Mucosa of rectum (tissue), 2 donors: ENCODE measurements at regions not wholly inside any gene's neighbourhood (a gene's known extent, or its start where the extent isn't known, plus 50 kb on each side); places are given as distances from the start of the nearest gene placed in this dataset.

Experiments used
- H3K27ac ChIP-seq, 2 donors: one replicate each; pipeline ENCODE4 v1.7.0; 2013; ENCODE audit warnings: inconsistent platforms in 2 of 2, low read depth in 2 of 2, low read length in 2 of 2
- H3K27me3 ChIP-seq, 2 donors: one replicate each; pipeline ENCODE4 v1.7.0; 2013; ENCODE audit warnings: low read length in 2 of 2; ENCODE audit not compliant: control insufficient read depth in 2 of 2, insufficient read depth in 2 of 2
- H3K36me3 ChIP-seq, 2 donors: one replicate each; pipeline ENCODE4 v1.7.0; 2013; ENCODE audit warnings: low read length in 2 of 2; ENCODE audit not compliant: control insufficient read depth in 2 of 2, insufficient read depth in 2 of 2
- H3K4me1 ChIP-seq, 2 donors: one replicate each; pipeline ENCODE4 v1.7.0; 2013; ENCODE audit warnings: low read length in 2 of 2, mild to moderate bottlenecking in 1 of 2; ENCODE audit not compliant: control insufficient read depth in 2 of 2, insufficient read depth in 2 of 2
- H3K4me3 ChIP-seq, 2 donors: one replicate each; pipeline ENCODE4 v1.7.0; 2013; ENCODE audit warnings: low read length in 2 of 2
- H3K9ac ChIP-seq, 2 donors: one replicate each; pipeline ENCODE4 v1.7.0; 2013; ENCODE audit warnings: low read length in 2 of 2, low read depth in 1 of 2, mild to moderate bottlenecking in 1 of 2
- H3K9me3 ChIP-seq, 2 donors: one replicate each; pipeline ENCODE4 v1.7.0; 2013; ENCODE audit warnings: low read length in 2 of 2; ENCODE audit not compliant: control insufficient read depth in 2 of 2
- donor health status: healthy.
- donor health status: Normal muscosa, but diverticular disease.

DNA sequence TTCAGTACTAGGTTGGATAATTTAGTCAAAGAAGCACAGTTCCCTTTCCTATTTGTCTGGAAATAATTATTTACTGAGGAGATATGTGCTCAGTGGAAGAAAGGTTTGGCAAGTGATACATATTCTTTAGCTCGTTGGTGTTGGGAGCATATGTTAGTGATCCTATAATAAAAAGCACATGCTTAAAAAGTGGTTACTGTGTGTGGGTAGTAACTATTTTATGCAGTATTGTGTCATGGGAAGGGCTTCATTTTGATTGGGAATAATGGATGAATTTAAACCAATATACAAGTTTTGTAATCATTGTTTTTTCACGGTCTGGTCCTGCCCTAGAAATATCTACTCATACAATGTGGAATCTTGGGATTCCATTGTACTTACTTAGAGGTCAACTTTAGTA, 188.7 kb upstream of the PPP1R3A start:
- Histone ChIP-seq H3K4me3 (no peak overlapping the region), H3K9ac (no peak overlapping the region), H3K36me3 (no peaks in the 10 kb centered on the region), H3K27me3 (no peaks in the 10 kb centered on the region), H3K4me1 (no peaks in the 10 kb centered on the region), H3K9me3 (no peaks in the 10 kb centered on the region), H3K27ac (no peak overlapping the region)

DNA sequence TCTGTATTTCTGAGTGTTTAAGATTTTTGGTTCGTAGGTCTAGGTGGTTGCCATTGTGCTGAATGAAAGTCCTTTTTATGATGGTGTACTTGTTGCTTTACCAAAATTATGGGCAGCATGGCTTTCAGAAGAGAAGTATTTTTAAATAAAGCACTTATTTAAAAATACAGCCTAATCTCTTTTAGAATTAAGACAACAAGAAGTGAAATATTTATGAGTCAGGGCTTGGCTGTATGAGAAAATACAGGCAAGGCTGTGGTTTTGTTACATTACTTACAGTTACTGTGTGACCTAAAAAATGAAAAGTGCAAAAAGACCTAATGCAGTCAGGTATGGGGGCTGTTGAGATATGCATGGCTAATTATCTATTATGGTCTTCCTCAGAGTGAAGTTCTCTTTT, 185.2 kb upstream of the PPP1R3A start:
- H3K9ac ChIP-seq, result no peak overlapping the region
- no peaks in the 10 kb centered on the region for H3K36me3 ChIP-seq
- H3K9me3 ChIP-seq, result no peaks in the 10 kb centered on the region
- H3K27me3 ChIP-seq, result no peaks in the 10 kb centered on the region
- H3K27ac ChIP-seq, result no peak overlapping the region
- no peaks in the 10 kb centered on the region for H3K4me1 ChIP-seq
- no peak overlapping the region for H3K4me3 ChIP-seq

DNA sequence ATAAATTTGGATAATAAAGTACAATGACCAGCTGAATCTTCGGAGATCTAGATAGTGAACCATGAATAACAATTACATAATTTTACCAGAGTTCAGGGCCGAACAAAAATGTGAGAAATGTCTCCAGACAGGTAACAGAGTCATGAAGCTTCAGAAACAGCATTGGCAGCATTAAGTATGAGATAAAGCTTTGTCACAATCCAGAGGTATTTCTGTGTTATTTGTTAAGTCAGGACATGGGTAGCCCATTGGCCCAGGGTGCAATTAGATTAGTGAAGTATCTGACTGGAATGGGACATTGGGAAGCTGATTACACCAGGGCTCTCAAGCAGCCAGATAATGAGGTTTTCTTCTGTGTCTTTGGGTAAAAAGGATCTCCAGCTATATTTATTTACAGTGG, 184.2 kb upstream of the PPP1R3A start:
- no peaks in the 10 kb centered on the region for H3K4me1 ChIP-seq
- H3K4me3 ChIP-seq, result no peak overlapping the region
- no peak overlapping the region for H3K9ac ChIP-seq
- no peaks in the 10 kb centered on the region for H3K36me3 ChIP-seq
- H3K27me3 ChIP-seq, result no peaks in the 10 kb centered on the region
- no peaks in the 10 kb centered on the region for H3K9me3 ChIP-seq
- H3K27ac ChIP-seq, result no peak overlapping the region

DNA sequence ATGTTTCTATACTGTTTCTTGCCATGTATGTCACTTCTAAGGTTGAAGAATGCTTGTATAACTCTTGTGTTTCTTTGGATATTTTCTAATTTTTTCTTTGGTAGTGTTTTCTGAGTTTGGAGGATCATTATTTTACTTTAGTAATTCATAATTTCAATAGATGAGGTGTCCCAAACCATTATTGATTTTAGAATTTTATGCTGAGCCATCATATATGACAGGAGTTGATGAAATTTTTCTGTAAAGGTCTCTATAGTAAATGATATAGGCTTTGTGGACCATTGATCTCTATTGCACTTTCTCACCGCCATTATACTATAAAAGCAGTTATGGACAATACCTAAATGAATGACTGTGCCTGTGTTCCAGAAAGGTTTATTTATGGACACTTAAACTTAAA, 183.3 kb upstream of the PPP1R3A start:
- Histone ChIP-seq H3K4me3 (no peak overlapping the region), H3K9ac (no peak overlapping the region), H3K4me1 (no peaks in the 10 kb centered on the region), H3K27me3 (no peaks in the 10 kb centered on the region), H3K36me3 (no peaks in the 10 kb centered on the region), H3K9me3 (no peaks in the 10 kb centered on the region), H3K27ac (no peak overlapping the region)

DNA sequence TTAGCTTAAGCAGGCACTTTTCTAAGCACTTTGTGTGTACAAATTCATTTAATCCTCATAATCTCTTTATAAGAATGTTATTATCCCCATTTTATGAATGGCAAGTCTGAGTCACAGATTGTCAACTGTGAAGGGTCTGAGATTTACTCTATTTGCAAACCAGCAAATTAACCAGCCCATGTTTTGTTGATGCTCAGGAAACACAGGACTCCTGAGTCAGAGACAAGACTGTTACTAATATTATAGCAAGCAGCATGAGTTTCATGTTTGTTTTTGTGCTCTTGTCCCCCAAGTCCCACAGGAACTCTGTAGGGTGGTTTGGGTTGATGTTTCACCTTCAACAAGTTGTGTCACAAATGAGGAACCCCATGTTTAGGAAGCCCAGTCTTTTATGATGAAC, 182.0 kb upstream of the PPP1R3A start:
- no peaks in the 10 kb centered on the region for H3K27me3 ChIP-seq
- H3K9me3 ChIP-seq, result no peaks in the 10 kb centered on the region
- H3K4me1 ChIP-seq, result no peaks in the 10 kb centered on the region
- H3K27ac ChIP-seq, result no peak overlapping the region
- H3K9ac ChIP-seq, result no peak overlapping the region
- H3K4me3 ChIP-seq, result no peak overlapping the region
- H3K36me3 ChIP-seq, result no peaks in the 10 kb centered on the region

DNA sequence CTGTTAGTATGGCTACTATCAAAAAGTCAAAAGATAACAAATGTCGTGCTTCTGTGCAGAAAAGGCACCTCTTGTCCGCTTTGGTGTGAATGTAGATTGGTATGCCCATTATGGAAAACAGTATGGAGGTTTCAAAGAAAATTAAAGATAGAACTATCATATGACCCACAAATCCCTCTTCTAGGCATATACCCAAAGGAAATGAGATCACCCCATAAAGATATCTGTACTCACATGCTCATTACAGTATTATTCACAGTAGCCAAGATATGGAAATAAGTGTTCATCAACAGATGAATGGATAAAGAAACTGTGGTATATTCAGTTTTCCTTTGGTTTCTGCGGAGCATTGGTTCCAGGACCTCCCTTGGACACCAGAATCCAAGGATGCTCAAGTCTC, 180.5 kb upstream of the PPP1R3A start:
- no peak overlapping the region for H3K9ac ChIP-seq
- H3K36me3 ChIP-seq, result no peaks in the 10 kb centered on the region
- no peaks in the 10 kb centered on the region for H3K27me3 ChIP-seq
- H3K4me3 ChIP-seq, result no peak overlapping the region
- no peaks in the 10 kb centered on the region for H3K4me1 ChIP-seq
- H3K9me3 ChIP-seq, result no peaks in the 10 kb centered on the region
- no peak overlapping the region for H3K27ac ChIP-seq

DNA sequence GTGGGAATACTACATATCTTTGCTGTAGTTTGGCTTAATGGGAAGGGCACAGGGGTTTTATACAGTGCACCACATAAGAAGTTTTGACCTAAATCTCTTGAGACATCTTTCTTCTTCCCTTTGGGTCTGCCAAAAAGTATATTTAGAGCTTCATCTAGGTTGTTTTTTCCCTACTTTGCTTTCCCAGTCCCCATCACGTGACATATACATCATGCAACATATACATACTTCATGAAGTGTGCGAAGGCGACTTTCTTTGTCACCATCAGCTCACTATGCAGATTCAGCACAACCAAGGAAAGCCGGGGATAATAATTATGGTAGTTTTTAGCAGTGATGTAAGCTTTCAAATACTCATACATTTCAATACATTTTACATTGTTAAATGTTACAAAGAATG, 177.1 kb upstream of the PPP1R3A start:
- Histone ChIP-seq H3K4me3 (no peak overlapping the region), H3K27ac (no peak overlapping the region), H3K9me3 (no peaks in the 10 kb centered on the region), H3K9ac (no peak overlapping the region), H3K27me3 (no peaks in the 10 kb centered on the region), H3K4me1 (no peaks in the 10 kb centered on the region), H3K36me3 (no peaks in the 10 kb centered on the region)

DNA sequence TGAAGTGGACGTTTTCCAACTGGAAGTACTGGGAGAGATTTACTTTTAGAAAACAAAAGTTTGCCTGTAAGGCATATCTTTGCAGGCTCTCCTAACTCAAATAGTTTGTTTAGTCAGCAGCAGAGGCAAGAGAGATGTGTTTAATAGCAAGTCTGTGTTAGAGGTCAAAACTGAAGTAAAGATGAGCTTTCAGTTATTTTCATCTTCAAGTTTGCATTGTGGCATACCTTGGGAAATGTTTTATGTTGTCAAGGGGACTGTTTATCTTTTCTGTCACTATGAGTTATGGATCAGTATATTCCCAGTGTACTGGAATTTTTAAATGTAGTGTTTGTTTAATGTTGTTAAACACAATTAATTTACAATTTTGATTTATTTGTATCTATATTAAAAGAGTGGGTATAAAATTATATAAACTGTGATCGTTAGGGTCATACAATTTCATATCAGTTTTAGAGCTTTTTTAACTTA, 169.7 kb upstream of the PPP1R3A start:
- Histone ChIP-seq H3K9ac (peak overlapping the region; percentile 61 to 69), H3K27ac (peak overlapping the region in 1 of 2 donors; percentile 95), H3K9me3 (no peaks in the 10 kb centered on the region), H3K27me3 (peaks cover 0 to 3% of the 10 kb centered on the region in 2 donors), H3K4me3 (peak overlapping the region; percentile 90 to 96), H3K36me3 (no peaks in the 10 kb centered on the region), H3K4me1 (peaks cover 7 to 11% of the 10 kb centered on the region in 2 donors)

DNA sequence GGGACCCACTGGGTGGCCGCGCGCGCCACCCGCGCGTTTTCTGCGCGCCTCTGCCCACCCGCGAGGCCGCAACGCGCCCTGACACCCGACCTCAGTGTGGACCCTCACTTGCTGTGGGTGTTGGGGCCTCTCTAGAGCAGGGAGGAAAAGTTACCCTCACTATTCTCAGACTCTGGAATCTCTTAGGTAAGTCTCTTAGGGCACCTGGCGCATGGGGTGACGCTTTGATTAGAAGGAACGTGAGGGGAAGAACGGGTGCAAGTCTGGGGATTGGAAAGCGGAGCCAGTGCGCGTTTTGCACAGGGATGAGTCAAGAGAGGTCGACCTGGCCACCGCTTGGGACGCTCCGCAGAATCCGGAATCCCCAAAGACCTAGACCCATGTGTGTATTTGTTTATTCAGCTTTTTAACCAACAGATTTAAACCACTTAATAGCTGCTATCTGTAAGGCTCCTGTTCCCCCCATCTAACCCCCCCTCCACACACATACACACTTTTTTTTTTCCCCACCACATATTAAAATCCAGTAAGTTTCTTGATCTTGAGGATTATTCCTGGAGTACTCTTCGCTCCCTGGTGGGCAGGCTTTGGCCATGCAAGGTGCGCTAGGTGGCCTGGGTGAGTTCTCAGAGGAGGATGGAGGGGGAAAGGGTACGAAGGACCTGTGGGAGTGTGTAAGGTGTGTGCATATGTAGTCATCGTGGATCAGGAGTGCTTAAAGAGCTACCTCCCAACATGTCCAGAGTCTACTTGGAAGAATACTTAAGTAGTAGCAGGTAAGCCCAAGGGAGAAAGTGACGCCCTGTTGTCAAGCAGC, 169.1 kb upstream of the PPP1R3A start:
- H3K9me3 ChIP-seq, result no peaks in the 10 kb centered on the region
- peaks cover 7 to 15% of the 10 kb centered on the region in 2 donors for H3K4me1 ChIP-seq
- peaks cover 0 to 3% of the 10 kb centered on the region in 2 donors for H3K27me3 ChIP-seq
- peak overlapping the region; percentile 61 to 69 for H3K9ac ChIP-seq
- no peaks in the 10 kb centered on the region for H3K36me3 ChIP-seq
- H3K4me3 ChIP-seq, result peak overlapping the region; percentile 90 to 96
- H3K27ac ChIP-seq, result peak overlapping the region; percentile 95

DNA sequence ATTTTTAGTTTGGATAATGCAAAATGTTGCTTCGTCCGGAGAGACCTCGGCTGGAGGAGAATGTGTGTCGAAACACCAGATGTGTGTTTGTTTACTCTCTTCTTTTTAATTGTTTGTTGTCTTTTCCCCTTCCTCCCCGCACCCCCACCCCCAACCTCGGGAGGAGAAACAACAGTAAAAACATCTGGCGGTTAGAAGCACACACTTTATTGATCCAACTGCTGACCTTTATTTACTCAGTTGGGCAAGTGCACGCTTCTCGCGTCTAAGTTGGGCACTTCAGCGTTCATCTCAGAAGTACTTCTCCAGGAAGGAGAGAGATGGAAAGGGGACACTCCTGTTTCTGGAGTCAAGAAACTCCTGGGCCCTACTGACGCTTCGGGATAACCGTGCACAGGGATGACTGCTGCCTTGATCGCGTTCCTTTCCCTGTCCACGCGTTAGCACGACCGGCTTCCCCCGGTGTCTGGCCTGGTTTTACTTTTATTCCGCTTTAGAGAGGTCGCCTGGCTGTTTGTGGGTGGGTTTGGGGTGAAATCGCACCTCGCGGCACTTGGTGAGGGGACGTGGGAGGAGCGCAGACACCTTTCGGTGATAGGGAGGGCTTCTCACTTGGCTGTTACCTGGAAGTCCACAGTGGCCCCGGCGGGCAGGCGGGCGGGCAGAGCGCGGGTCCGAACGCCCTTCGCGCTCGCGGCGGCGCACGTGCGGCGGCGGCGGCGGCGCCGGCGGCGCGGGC, 168.3 kb upstream of the PPP1R3A start:
- H3K9me3 ChIP-seq, result no peaks in the 10 kb centered on the region
- H3K36me3 ChIP-seq, result no peaks in the 10 kb centered on the region
- peak overlapping the region; percentile 90 to 96 for H3K4me3 ChIP-seq
- peak overlapping the region; percentile 69 to 75 for H3K9ac ChIP-seq
- H3K27ac ChIP-seq, result peak overlapping the region; percentile 95
- peaks cover 0 to 3% of the 10 kb centered on the region in 2 donors for H3K27me3 ChIP-seq
- H3K4me1 ChIP-seq, result peaks cover 9 to 19% of the 10 kb centered on the region in 2 donors
